GM12878 (cell line): ENCODE measurements at regions not wholly inside any gene's neighbourhood (a gene's known extent, or its start where the extent isn't known, plus 50 kb on each side); places are given as distances from the start of the nearest gene placed in this dataset.

Source experiments
- CBFB ChIP-seq: IDR thresholded peaks from 2 replicates; pipeline ENCODE4 v1.6.1; 2016; ENCODE audit warnings: antibody characterized with exemption, low read depth
- MXI1 ChIP-seq: fragments of 150-350 bp; IDR thresholded peaks from 2 replicates; pipeline ENCODE4 v1.6.1; 2011; ENCODE audit warnings: low read depth, mild to moderate bottlenecking, inconsistent platforms, low read length, improper control_type of control experiment
- NR2F1 ChIP-seq: fragments of 450-650 bp; conservative IDR thresholded peaks from 2 replicates; pipeline ENCODE4 v1.6.1; 2017; ENCODE audit warnings: mild to moderate bottlenecking
- POLR2A ChIP-seq: IDR thresholded peaks from 2 replicates; pipeline ENCODE4 v1.6.1; 2011; ENCODE audit warnings: low read depth, mild to moderate bottlenecking, low read length
- POLR2AphosphoS2 ChIP-seq: IDR thresholded peaks from 2 replicates; pipeline ENCODE4 v1.6.1; 2011; ENCODE audit warnings: low read depth, mild to moderate bottlenecking, low read length, improper control_type of control experiment, moderate library complexity
- REST ChIP-seq: IDR thresholded peaks from 2 replicates; pipeline ENCODE4 v1.6.1; 2012; ENCODE audit warnings: mild to moderate bottlenecking, low read depth, low read length
- RFX5 ChIP-seq: IDR thresholded peaks from 2 replicates; pipeline ENCODE4 v1.6.1; 2011; ENCODE audit warnings: low read depth, low read length, improper control_type of control experiment
- STAT3 ChIP-seq: IDR thresholded peaks from 2 replicates; pipeline ENCODE4 v1.6.1; 2011; ENCODE audit warnings: low read depth, low read length, improper control_type of control experiment
- TAF1 ChIP-seq: IDR thresholded peaks from 2 replicates; pipeline ENCODE4 v1.6.1; 2011; ENCODE audit warnings: mild to moderate bottlenecking, low read depth, low read length, borderline replicate concordance
- TARDBP ChIP-seq: IDR thresholded peaks from 2 replicates; pipeline ENCODE4 v1.6.1; 2016; ENCODE audit warnings: borderline replicate concordance
- USF1 ChIP-seq: IDR thresholded peaks from 2 replicates; pipeline ENCODE4 v1.6.1; 2011; ENCODE audit warnings: borderline replicate concordance, low read depth, mild to moderate bottlenecking, moderate library complexity, mixed read lengths, low read length; ENCODE audit not compliant: insufficient read depth; ENCODE audit errors: extremely low read length
- TF ChIP-seq, protein P1 (sequence below), 3 experiments: IDR thresholded peaks in 2 of 3; conservative IDR thresholded peaks in 1 of 3; 2 replicates each; pipeline ENCODE4 v1.5.1; 2011; ENCODE audit warnings: low read depth in 3 of 3, low read length in 3 of 3, mild to moderate bottlenecking in 3 of 3, control low read depth in 2 of 3, moderate library complexity in 2 of 3, inconsistent platforms in 1 of 3, mixed read lengths in 1 of 3; ENCODE audit not compliant: control insufficient read depth in 2 of 3, insufficient read depth in 1 of 3; ENCODE audit errors: extremely low read depth in 1 of 3

DNA sequence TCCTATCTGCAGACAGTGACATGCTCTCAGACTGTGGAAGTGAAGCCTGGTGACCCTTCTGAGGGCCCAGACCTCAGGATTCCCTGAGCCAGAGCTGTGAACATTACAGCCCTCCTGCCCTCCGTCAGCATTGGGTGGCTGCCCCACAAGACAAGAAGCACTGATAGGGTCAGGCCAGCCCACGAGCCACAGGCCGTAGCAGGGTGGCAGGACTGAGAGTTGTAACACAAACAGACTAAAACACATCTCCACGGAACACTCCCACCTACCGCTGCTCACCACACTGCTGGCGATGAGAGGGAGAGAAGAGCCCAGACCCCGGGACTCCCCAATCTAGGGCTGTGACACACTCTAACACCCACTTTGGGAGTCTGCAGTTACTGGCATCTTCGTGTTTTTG is 264.8 kb upstream of the FSIP2 start:
- TF ChIP-seq POLR2A (no peak), TAF1 (no peak), TARDBP (no peak), MXI1 (no peak), USF1 (no peak), CBFB (no peak), STAT3 (no peak), NR2F1 (no peak), REST (no peak), POLR2AphosphoS2 (no peak), RFX5 (no peak)
- TF ChIP-seq, protein P1, sequence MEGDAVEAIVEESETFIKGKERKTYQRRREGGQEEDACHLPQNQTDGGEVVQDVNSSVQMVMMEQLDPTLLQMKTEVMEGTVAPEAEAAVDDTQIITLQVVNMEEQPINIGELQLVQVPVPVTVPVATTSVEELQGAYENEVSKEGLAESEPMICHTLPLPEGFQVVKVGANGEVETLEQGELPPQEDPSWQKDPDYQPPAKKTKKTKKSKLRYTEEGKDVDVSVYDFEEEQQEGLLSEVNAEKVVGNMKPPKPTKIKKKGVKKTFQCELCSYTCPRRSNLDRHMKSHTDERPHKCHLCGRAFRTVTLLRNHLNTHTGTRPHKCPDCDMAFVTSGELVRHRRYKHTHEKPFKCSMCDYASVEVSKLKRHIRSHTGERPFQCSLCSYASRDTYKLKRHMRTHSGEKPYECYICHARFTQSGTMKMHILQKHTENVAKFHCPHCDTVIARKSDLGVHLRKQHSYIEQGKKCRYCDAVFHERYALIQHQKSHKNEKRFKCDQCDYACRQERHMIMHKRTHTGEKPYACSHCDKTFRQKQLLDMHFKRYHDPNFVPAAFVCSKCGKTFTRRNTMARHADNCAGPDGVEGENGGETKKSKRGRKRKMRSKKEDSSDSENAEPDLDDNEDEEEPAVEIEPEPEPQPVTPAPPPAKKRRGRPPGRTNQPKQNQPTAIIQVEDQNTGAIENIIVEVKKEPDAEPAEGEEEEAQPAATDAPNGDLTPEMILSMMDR (IDR thresholded peaks at IDR 0.05 in 2 of 3, conservative IDR thresholded peaks at IDR 0.05 in 1 of 3; ENCODE audit: control insufficient read depth in 2 of 3, extremely low read depth in 1 of 3, insufficient read depth in 1 of 3, low read depth in 3 of 3, low read length in 3 of 3): no peak
